ENCODE measurements at regions not wholly inside any gene's neighbourhood (a gene's known extent, or its start where the extent isn't known, plus 50 kb on each side); places are given as distances from the start of the nearest gene placed in this dataset.

DNA sequence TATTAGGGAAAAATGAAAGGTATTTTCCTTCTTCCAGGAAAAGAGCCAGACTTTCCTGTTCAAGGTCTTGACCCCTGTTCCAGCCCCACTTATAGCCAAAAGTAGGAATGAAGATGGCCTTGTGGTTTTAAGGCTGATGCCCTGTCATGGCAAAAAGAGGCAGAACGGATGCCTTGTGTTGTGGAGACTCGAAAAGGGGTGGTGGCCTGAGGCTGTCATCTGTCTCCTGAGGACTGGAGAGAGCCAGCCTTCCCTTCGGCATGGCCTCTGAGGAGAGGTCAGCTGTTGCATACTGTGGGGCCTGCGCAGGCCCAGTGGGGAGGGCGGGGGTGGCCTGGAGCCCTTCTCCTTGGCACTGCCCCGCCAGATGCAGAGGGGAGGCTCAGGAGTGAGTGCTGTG, 166.0 kb upstream of the EEPD1 start:
- TF ChIP-seq POLR2AphosphoS5 (IDR thresholded peaks at IDR 0.05) (no peak), EP300 (IDR thresholded peaks at IDR 0.05) (no peak)
- TF ChIP-seq, protein P1, sequence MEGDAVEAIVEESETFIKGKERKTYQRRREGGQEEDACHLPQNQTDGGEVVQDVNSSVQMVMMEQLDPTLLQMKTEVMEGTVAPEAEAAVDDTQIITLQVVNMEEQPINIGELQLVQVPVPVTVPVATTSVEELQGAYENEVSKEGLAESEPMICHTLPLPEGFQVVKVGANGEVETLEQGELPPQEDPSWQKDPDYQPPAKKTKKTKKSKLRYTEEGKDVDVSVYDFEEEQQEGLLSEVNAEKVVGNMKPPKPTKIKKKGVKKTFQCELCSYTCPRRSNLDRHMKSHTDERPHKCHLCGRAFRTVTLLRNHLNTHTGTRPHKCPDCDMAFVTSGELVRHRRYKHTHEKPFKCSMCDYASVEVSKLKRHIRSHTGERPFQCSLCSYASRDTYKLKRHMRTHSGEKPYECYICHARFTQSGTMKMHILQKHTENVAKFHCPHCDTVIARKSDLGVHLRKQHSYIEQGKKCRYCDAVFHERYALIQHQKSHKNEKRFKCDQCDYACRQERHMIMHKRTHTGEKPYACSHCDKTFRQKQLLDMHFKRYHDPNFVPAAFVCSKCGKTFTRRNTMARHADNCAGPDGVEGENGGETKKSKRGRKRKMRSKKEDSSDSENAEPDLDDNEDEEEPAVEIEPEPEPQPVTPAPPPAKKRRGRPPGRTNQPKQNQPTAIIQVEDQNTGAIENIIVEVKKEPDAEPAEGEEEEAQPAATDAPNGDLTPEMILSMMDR (IDR thresholded peaks at IDR 0.05), result no peak

Data from stomach (tissue), 4 donors.